22Rv1 (cell line): ENCODE measurements at regions not wholly inside any gene's neighbourhood (a gene's known extent, or its start where the extent isn't known, plus 50 kb on each side); places are given as distances from the start of the nearest gene placed in this dataset.

Experiments
- ZFX ChIP-seq: fragments of 450-650 bp; IDR thresholded peaks from 2 replicates; pipeline ENCODE4 v1.6.1; 2017; ENCODE audit warnings: antibody characterized with exemption, borderline replicate concordance
- TF ChIP-seq, protein P1 (sequence below): fragments of 450-650 bp; IDR thresholded peaks from 2 replicates; pipeline ENCODE4 v1.5.1; 2017; ENCODE audit warnings: mild to moderate bottlenecking

DNA sequence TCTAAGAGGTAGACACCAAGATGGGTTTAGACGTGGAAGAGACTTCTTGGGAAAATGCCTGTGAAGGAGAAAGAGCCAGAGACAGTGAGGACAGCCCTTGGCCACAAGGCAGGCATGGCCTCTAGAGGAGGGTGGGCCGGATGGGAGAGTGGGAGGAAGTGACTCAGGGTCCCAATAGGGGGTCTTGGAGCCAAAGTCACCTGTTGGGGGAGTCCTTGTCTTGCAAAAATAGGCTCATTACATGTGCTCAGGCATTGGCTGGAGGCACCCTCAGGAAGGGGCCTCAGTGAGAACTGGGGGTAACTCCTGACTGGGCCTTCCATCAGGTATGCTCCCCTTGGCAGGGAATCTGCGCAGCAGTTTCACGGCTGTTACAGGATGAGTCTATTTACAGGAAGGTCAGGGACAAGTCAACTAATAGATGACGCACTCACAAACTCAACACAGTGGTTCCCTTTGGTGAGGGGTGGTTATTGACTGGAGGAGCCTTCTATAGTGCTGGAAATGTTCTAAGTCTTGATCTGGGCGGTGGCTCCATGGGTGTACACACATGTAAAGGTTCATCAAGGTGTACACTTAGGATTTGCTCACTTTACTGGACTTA, 259.6 kb downstream of the XXYLT1 start:
- TF ChIP-seq, protein P1, sequence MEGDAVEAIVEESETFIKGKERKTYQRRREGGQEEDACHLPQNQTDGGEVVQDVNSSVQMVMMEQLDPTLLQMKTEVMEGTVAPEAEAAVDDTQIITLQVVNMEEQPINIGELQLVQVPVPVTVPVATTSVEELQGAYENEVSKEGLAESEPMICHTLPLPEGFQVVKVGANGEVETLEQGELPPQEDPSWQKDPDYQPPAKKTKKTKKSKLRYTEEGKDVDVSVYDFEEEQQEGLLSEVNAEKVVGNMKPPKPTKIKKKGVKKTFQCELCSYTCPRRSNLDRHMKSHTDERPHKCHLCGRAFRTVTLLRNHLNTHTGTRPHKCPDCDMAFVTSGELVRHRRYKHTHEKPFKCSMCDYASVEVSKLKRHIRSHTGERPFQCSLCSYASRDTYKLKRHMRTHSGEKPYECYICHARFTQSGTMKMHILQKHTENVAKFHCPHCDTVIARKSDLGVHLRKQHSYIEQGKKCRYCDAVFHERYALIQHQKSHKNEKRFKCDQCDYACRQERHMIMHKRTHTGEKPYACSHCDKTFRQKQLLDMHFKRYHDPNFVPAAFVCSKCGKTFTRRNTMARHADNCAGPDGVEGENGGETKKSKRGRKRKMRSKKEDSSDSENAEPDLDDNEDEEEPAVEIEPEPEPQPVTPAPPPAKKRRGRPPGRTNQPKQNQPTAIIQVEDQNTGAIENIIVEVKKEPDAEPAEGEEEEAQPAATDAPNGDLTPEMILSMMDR: no peak
- no peak for TF ChIP-seq ZFX
